GM19455 (cell line): ENCODE measurements at regions not wholly inside any gene's neighbourhood (a gene's known extent, or its start where the extent isn't known, plus 50 kb on each side); places are given as distances from the start of the nearest gene placed in this dataset.

ENCODE experiments used
- ATAC-seq: cut with Tn5 transposase; IDR thresholded peaks from one replicate; pipeline ENCODE4 v1.9.1; 2021; ENCODE audit not compliant: unreplicated experiment

DNA sequence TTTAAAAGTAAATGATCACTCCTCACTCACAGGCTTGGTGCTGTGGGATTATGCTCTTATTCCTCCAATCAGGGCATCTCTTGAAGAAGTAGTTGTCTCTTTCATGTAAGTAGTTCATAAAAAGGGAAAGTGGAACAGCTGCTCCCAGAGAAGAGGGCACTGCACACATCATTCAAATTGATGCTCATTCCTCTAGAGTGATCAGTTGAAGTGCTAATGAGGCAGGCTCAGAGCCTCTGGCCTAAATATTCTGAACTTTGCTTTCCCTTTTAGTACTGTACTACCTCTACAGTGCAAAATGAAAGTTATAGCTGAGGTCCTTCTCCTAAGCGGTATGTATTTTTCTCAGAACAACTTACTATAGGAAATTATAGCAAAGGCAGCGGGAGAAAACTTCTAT is 1453.1 kb downstream of the ARAP2 start:
- ATAC-seq, result no peak

DNA sequence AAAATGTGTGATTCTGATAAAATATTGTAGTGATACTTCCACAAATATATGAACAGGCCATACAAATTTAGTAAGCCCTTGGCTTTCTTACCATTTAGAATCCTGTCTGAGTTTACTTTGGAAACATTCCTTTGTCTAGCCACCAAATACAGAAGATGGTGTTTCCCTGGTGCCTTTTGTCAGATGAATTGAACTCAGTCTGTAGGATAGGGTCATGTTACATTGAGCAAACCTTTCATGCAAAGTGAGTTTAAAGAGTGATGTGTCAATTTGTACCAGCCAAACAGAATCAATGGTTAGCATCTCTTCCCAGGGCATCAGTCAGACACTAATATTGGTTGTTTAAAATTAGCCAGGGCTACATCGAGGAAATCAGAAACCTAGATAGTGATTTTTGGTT is 1443.4 kb downstream of the ARAP2 start:
- ATAC-seq, result no peak

DNA sequence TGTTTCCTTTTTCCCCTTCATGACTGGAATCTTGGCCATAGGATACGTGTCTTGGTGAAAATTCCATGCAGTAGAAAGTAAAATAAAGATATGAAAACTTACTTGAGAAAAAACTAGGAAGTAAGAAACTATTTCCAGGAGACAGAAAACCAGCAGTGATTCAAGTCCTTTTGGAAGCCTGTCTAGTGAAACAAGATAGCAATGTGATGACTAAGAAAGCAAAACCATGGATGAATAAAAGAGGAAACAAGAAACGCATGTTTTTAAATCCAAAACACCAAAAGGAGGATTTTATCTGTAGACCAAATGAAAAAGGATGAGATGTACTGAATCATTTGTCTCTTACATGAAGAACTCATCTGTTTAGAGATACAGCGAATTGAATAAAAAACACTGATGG is 1430.0 kb downstream of the ARAP2 start:
- no peak for ATAC-seq

GRCh38 chr4:34824515-34824914 is 1419.8 kb downstream of the ARAP2 start:
- no peak for ATAC-seq

GRCh38 chr4:34826660-34827059 is 1417.7 kb downstream of the ARAP2 start:
- no peak for ATAC-seq

DNA sequence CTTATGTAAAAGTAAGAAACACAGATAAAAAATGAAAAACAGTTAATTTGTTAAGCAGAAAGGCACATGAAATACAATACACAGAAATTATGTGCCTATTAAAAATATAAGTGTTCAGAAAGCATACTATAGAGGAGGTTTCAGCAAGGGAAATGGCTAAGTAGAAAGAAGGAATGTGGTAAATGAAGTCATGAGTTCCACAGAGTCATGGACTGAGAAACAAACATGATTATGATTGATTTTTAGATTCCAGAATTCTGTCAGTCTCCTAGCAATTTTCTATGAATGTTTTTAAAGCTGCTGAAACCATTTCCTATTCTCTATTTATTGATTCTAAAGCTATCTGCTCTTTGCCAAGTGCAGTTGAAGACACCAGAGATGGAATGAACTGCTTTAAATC is 1398.4 kb downstream of the ARAP2 start:
- ATAC-seq, result no peak

DNA sequence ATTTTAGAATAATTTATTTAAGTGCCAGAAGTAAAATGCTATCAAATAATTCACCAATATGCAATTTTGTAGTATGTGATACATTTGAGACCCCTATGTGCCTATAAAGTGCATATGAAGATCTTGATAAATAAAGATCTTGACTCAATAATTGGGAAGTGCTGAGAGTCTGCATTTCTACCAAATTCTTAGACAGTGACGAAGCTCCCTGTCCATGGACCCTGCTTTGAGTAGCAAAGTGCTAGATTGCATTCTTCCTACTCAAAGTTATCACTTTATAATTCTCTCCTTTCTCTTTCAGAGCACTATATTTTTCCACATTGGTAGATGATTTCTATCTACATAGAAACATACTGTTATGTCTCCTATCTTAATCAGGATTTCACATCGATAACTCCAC is 1393.9 kb downstream of the ARAP2 start:
- ATAC-seq, result no peak

DNA sequence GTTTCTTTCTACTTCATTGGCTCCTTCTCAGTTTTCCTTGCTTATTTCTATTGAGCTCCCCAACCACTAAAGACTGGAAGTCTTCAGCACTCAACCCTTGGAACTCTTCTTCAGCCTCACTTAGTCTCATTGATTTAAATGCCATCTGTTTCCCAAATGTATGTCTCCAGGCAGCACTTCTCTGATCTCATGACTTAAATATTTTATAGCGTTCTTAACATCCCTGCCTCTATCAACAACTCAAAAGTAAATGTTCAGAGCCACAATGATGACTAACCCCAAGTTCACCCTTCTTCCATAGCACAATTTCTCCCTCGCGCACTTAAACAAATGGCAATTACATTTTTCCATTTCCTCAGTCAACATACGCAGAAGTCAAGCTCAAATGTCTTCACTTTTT is 1393.3 kb downstream of the ARAP2 start:
- ATAC-seq, result no peak

- ATAC-seq, result no peak
Observed at GRCh38 chr4:34851411-34851810, 1392.9 kb downstream of the ARAP2 start.

DNA sequence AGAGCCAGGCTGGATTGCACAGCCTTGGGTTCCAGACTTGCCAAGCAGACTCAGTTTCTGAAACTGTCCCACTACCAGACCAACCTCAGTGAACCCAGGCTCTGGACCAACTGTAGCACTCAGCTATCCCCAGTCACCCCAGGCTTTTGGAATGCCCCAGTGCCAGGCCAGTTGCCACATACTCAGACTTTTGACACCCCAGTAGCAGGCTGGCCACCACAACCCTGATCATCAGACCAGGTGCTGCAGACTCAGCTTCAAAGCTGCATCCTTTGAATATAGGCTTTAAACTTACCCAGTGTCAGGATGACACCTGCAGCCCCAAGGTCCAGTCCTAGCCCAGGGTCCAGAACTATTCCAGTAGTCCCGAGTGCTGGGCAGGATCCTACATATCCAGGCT is 1389.9 kb downstream of the ARAP2 start:
- no peak for ATAC-seq

- ATAC-seq, result no peak
Observed at GRCh38 chr4:34861666-34862065, 1382.6 kb downstream of the ARAP2 start.

DNA sequence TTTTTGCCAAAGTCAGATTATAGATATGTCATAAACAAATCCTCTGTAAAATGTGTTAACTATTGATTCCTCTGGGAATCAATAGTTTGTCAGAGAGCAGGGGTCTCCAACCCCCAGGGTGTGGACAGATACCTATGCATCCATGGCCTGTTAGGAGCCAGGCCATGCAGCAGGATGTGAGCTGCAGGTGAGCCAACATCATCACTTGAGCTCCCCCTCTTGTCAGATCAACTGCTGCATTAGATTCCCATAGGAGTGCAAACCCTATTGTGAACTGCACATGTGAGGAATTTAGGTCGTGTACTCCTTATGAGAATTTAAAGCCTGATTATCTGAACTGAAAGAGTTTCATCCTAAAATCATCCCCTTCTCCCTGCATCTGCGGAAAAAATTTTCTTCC is 1365.4 kb downstream of the ARAP2 start:
- no peak for ATAC-seq

DNA sequence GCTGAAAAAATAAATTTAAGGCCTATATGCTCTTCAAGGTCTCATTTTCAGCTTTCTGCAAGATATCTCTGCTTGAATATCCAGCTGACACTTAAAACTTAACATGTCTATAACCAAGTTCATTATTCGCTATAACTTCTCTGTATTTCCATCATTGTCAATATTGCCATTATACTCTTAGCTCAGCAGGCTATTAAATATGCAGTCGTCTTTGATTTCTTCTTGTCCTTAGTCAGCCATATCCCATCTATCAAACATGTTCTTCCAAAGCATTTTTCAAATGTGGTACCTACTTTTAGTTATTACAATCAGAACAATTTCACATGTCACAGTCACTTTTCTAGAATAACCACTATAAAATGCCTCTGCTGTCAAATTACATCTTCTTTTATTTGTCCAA is 1364.1 kb downstream of the ARAP2 start:
- ATAC-seq, result no peak

DNA sequence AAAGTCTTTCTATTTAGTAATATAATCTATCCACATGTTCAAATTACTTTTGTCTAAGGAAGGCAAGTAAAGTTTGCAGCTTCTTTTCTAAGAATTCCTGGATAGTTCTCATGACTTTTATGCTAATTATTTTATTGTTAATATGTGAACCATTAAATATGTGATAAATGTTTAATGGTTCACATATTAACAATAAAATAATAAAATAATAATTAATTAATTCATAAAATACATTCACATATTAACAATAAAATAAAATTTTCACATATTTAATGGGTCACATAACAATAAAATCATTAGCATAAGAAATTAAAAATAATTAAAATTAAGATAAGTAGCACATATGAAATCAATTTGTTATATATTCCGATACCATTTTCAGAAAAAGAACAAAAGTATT is 1352.4 kb downstream of the ARAP2 start:
- no peak for ATAC-seq

GRCh38 chr4:34893382-34893781 is 1350.9 kb downstream of the ARAP2 start:
- ATAC-seq, result no peak

DNA sequence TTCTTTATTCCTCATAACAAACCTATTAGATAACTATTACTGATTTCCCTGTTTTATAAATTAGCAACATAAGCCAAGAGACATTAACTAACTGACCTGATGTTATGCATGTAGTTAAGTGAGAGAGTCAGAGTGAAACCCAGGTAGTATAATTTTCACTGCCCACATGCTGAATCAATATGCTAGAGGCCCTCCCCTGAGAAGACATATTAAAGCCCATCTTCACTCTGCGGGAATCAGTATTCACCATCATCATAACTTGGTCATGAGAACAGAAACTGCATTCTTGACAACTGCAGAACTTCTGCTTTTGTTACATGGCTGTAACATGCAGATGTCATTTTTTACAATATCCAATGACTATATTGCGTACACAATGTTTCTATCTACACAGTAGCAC is 1324.3 kb downstream of the ARAP2 start:
- ATAC-seq, result no peak

GRCh38 chr4:34921391-34921790 is 1322.9 kb downstream of the ARAP2 start:
- ATAC-seq, result no peak

DNA sequence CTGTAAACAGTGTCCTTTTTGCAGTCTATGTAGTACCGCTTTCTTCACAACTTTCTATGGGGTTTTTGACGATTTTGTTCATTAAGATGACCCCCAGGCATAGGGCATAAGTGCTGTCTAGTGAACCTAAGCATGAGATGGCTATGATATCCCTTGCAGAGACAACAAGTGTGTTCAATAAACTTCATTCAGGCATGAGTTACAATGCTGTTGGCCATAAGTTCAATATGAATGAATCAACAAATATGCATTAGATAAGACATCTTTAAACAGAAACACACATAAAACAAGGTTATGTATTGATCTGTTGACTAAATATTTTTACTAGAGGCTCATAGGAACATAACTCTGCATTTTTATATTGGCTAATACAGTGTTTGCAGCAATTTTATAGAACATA is 1322.0 kb downstream of the ARAP2 start:
- ATAC-seq, result no peak

DNA sequence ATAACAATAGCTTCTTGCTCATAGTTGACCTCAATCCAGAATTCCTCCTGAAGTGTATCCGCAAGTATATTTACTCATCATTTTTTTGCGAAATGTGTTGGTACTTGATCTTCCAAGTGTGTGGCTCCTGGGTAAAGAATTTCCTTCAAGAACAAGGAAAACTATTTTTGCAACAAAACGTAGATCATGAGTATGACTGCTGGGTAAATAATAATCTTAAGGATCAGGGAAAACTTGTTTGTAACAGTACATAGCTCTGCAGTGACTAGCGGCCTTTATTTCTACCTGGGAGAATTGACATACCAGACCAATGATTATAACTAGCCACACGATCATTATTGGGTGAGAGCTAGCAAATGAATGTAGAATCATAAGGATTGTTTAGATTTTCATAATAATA is 1311.7 kb downstream of the ARAP2 start:
- no peak for ATAC-seq

DNA sequence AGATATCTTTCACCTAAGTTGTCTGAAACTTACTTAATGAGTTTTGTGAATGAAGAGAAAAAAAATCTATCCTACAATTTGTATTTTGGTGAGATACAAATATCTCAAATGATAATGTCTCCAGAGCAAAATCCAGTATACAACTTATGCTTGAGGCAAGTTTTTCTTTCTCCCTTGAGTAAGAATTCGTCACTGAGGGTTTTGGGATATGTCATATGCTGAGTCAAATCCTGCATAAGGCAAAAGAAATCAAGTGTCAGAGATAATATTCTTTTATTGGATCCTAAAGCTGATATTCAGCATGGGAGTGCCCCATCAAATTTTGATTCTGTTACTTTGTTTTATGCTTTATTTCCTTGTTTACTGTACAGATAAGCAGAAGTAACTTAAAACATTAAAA is 1308.6 kb downstream of the ARAP2 start:
- no peak for ATAC-seq

GRCh38 chr4:34939073-34939472 is 1305.2 kb downstream of the ARAP2 start:
- no peak for ATAC-seq

GRCh38 chr4:34943741-34944386 is 1300.5 kb downstream of the ARAP2 start:
- ATAC-seq, result no peak

- no peak for ATAC-seq
Observed at GRCh38 chr4:34950926-34951325, 1293.4 kb downstream of the ARAP2 start.
